Right lobe of liver (tissue), 4 donors: ENCODE measurements at regions not wholly inside any gene's neighbourhood (a gene's known extent, or its start where the extent isn't known, plus 50 kb on each side); places are given as distances from the start of the nearest gene placed in this dataset.

Experiments used
- CTCF ChIP-seq, 4 donors: fragments of 200-600 bp in 3 of 4; fragments of 450-650 bp in 1 of 4; IDR thresholded peaks; one replicate each; pipeline versions ENCODE4 v1.5.1 to v1.8.0; 2016 to 2022; ENCODE audit warnings: antibody characterized with exemption in 4 of 4, mild to moderate bottlenecking in 2 of 4
- POLR2A ChIP-seq: fragments of 450-650 bp; IDR thresholded peaks from one replicate; pipeline ENCODE4 v1.6.1; 2017; ENCODE audit warnings: antibody characterized with exemption, mild to moderate bottlenecking
- donor health status: DM: no; HTN: no; CAD: no.
- donor health status: DM: no; HTN: no; CAD: no.
- donor health status: DM: no; HTN: yes; CAD: no.

- TF ChIP-seq CTCF (IDR thresholded peaks at IDR 0.05) (no peak), POLR2A (no peak)
Measured at GRCh38 chr20:61037498-61037897, 214.6 kb upstream of the CDH4 start.
